Lung (tissue), 11 donors: ENCODE measurements at regions not wholly inside any gene's neighbourhood (a gene's known extent, or its start where the extent isn't known, plus 50 kb on each side); places are given as distances from the start of the nearest gene placed in this dataset.

Experiments used
- ATAC-seq: fragments of 200-7000 bp; cut with Tn5 transposase; one replicate; pipeline ENCODE4 v1.9.1; 2020; ENCODE audit warnings: moderate number of reproducible peaks; ENCODE audit not compliant: insufficient read depth, low FRiP score
- DNase-seq, 3 donors: peaks; one replicate each; pipeline ENCODE4 v3.0.0-alpha.2; 2013 to 2017
- H3K27ac ChIP-seq, 2 donors: one replicate each; pipeline ENCODE4 v1.5.1; 2013; ENCODE audit warnings: mild to moderate bottlenecking in 2 of 2, moderate library complexity in 2 of 2, control low read depth in 1 of 2, inconsistent platforms in 1 of 2, low read depth in 1 of 2, low read length in 1 of 2
- H3K27me3 ChIP-seq, 3 donors: one replicate each; pipeline ENCODE4 v1.5.1; 2013; ENCODE audit warnings: low read length in 2 of 3; ENCODE audit not compliant: control insufficient read depth in 3 of 3, insufficient read depth in 3 of 3
- H3K36me3 ChIP-seq, 4 donors: one replicate each; pipeline ENCODE4 v1.5.1; 2013; ENCODE audit warnings: low read length in 4 of 4, mild to moderate bottlenecking in 1 of 4, moderate library complexity in 1 of 4; ENCODE audit not compliant: control insufficient read depth in 4 of 4, insufficient read depth in 4 of 4
- H3K4me1 ChIP-seq, 5 donors: one replicate each; pipeline ENCODE4 v1.5.1; 2013; ENCODE audit warnings: low read length in 5 of 5, mild to moderate bottlenecking in 2 of 5, moderate library complexity in 1 of 5; ENCODE audit not compliant: control insufficient read depth in 5 of 5, insufficient read depth in 5 of 5
- H3K4me3 ChIP-seq: one replicate; pipeline ENCODE4 v1.5.1; 2013; ENCODE audit warnings: mild to moderate bottlenecking, control low read depth, moderate library complexity
- H3K9ac ChIP-seq, 2 donors: one replicate each; pipeline ENCODE4 v1.5.1; 2013; ENCODE audit warnings: low read length in 2 of 2, control low read depth in 1 of 2; ENCODE audit not compliant: insufficient read depth in 1 of 2
- H3K9me3 ChIP-seq, 4 donors: one replicate each; pipeline ENCODE4 v1.5.1; 2013; ENCODE audit warnings: low read length in 3 of 4, mild to moderate bottlenecking in 1 of 4, moderate library complexity in 1 of 4; ENCODE audit not compliant: control insufficient read depth in 4 of 4, insufficient read depth in 3 of 4
- CTCF ChIP-seq: IDR thresholded peaks from 2 replicates; pipeline ENCODE4 v1.5.1; 2012; ENCODE audit warnings: mild to moderate bottlenecking; ENCODE audit errors: control extremely low read depth, extremely low read depth
- WGBS, 2 donors: extraction: QIAGEN DNeasy Blood & Tissue Kit; methylation state at CpG; one replicate each; pipeline ENCODE4 v1.1.7; 2013; 5-methylcytosine and 5-hydroxymethylcytosine counted together
- donor health status: control.
- donor health status: control.
- donor health status: Bipolar disorder and iron deficiency.
- donor health status: healthy.
- donor health status: DM: yes; HTN: yes; CAD: no.

- DNase-seq, result no peak
- Histone ChIP-seq H3K9me3 (peaks cover 0 to 5% (median 0%) of the 10 kb centered on the region in 4 donors), H3K27me3 (no peaks in the 10 kb centered on the region), H3K4me1 (no peaks in the 10 kb centered on the region), H3K4me3 (no peak overlapping the region), H3K36me3 (no peaks in the 10 kb centered on the region), H3K9ac (no peak overlapping the region), H3K27ac (no peak overlapping the region)
- no peak for ATAC-seq
- no peak for TF ChIP-seq CTCF
These were observed 261.6 kb downstream of the SLITRK1 start for GRCh38 chr13:83620530-83621220.

- Histone ChIP-seq H3K27me3 (no peaks in the 10 kb centered on the region), H3K27ac (no peak overlapping the region), H3K4me1 (no peaks in the 10 kb centered on the region), H3K9ac (no peak overlapping the region), H3K4me3 (no peak overlapping the region), H3K9me3 (peaks cover 0 to 5% (median 0%) of the 10 kb centered on the region in 4 donors), H3K36me3 (no peaks in the 10 kb centered on the region)
- no peak for ATAC-seq
- no peak for TF ChIP-seq CTCF
- DNase-seq, result no peak
These were observed 263.3 kb downstream of the SLITRK1 start for GRCh38 chr13:83618966-83619365.

- no peak for TF ChIP-seq CTCF
- Histone ChIP-seq H3K9ac (no peak overlapping the region), H3K9me3 (peaks cover 0 to 6% (median 0%) of the 10 kb centered on the region in 4 donors), H3K36me3 (no peaks in the 10 kb centered on the region), H3K27me3 (no peaks in the 10 kb centered on the region), H3K27ac (no peak overlapping the region), H3K4me3 (no peak overlapping the region), H3K4me1 (no peaks in the 10 kb centered on the region)
- WGBS, 2 donors, result 91 to 97% methylated on average over 16 of the region's 16 CpGs
- DNase-seq (no peak), ATAC-seq (no peak)
These were observed 268.8 kb downstream of the SLITRK1 start for GRCh38 chr13:83613524-83613923.

- ATAC-seq (no peak), DNase-seq (no peak)
- 60 to 65% methylated on average over 1 of the region's 1 CpG for WGBS, 2 donors
- Histone ChIP-seq H3K9me3 (peaks cover 0 to 4% (median 2%) of the 10 kb centered on the region in 4 donors), H3K36me3 (no peaks in the 10 kb centered on the region), H3K27ac (no peak overlapping the region), H3K4me3 (no peak overlapping the region), H3K9ac (no peak overlapping the region), H3K27me3 (no peaks in the 10 kb centered on the region), H3K4me1 (no peaks in the 10 kb centered on the region)
- TF ChIP-seq CTCF, result no peak
These were observed 280.7 kb downstream of the SLITRK1 start for GRCh38 chr13:83601539-83601938.
